ENCODE measurements at regions not wholly inside any gene's neighbourhood (a gene's known extent, or its start where the extent isn't known, plus 50 kb on each side); places are given as distances from the start of the nearest gene placed in this dataset.

DNA sequence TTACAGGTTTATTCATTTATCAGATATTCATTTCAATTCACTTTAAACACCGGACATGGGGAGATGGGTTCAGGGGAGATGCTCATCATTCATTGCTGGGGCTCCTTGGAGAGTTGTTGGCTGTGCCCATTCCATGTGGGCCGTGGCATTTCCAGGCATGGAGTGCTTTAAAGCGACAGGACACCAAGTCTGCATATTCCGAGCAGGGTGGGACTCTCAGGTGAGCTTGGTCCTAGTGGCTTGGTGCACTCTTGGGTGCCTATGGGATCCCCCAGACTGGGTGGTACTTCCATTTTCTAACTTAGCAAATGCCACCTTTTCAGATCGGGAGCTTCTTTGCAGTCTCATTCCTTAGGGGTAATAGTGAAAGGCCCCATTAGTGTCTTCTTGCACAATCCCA lies 619.5 kb upstream of the CADM1 start:
- TF ChIP-seq POLR2AphosphoS5 (IDR thresholded peaks at IDR 0.05; ENCODE audit: low read depth) (no peak), EZH2 (IDR thresholded peaks at IDR 0.05; ENCODE audit: low read depth, unreplicated experiment) (no peak), EZH2phosphoT487 (IDR thresholded peaks at IDR 0.05; ENCODE audit: unreplicated experiment) (no peak), CREB1 (CRISPR knock-in tag; IDR thresholded peaks at IDR 0.05; ENCODE audit: low read depth) (no peak), JUNB (IDR thresholded peaks at IDR 0.05; ENCODE audit: unreplicated experiment) (no peak), ZNF331 (CRISPR knock-in tag; IDR thresholded peaks at IDR 0.05; ENCODE audit: low read depth) (no peak), NANOG (IDR thresholded peaks at IDR 0.05; ENCODE audit: borderline replicate concordance) (no peak)
- TF ChIP-seq, protein P1, sequence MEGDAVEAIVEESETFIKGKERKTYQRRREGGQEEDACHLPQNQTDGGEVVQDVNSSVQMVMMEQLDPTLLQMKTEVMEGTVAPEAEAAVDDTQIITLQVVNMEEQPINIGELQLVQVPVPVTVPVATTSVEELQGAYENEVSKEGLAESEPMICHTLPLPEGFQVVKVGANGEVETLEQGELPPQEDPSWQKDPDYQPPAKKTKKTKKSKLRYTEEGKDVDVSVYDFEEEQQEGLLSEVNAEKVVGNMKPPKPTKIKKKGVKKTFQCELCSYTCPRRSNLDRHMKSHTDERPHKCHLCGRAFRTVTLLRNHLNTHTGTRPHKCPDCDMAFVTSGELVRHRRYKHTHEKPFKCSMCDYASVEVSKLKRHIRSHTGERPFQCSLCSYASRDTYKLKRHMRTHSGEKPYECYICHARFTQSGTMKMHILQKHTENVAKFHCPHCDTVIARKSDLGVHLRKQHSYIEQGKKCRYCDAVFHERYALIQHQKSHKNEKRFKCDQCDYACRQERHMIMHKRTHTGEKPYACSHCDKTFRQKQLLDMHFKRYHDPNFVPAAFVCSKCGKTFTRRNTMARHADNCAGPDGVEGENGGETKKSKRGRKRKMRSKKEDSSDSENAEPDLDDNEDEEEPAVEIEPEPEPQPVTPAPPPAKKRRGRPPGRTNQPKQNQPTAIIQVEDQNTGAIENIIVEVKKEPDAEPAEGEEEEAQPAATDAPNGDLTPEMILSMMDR (conservative IDR thresholded peaks at IDR 0.05; ENCODE audit: low read depth in 2 of 2) = no peak
- TF ChIP-seq, protein P2, sequence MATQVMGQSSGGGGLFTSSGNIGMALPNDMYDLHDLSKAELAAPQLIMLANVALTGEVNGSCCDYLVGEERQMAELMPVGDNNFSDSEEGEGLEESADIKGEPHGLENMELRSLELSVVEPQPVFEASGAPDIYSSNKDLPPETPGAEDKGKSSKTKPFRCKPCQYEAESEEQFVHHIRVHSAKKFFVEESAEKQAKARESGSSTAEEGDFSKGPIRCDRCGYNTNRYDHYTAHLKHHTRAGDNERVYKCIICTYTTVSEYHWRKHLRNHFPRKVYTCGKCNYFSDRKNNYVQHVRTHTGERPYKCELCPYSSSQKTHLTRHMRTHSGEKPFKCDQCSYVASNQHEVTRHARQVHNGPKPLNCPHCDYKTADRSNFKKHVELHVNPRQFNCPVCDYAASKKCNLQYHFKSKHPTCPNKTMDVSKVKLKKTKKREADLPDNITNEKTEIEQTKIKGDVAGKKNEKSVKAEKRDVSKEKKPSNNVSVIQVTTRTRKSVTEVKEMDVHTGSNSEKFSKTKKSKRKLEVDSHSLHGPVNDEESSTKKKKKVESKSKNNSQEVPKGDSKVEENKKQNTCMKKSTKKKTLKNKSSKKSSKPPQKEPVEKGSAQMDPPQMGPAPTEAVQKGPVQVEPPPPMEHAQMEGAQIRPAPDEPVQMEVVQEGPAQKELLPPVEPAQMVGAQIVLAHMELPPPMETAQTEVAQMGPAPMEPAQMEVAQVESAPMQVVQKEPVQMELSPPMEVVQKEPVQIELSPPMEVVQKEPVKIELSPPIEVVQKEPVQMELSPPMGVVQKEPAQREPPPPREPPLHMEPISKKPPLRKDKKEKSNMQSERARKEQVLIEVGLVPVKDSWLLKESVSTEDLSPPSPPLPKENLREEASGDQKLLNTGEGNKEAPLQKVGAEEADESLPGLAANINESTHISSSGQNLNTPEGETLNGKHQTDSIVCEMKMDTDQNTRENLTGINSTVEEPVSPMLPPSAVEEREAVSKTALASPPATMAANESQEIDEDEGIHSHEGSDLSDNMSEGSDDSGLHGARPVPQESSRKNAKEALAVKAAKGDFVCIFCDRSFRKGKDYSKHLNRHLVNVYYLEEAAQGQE (IDR thresholded peaks at IDR 0.05; ENCODE audit: unreplicated experiment) = no peak
- TF ChIP-seq, protein P3, sequence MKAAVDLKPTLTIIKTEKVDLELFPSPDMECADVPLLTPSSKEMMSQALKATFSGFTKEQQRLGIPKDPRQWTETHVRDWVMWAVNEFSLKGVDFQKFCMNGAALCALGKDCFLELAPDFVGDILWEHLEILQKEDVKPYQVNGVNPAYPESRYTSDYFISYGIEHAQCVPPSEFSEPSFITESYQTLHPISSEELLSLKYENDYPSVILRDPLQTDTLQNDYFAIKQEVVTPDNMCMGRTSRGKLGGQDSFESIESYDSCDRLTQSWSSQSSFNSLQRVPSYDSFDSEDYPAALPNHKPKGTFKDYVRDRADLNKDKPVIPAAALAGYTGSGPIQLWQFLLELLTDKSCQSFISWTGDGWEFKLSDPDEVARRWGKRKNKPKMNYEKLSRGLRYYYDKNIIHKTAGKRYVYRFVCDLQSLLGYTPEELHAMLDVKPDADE (IDR thresholded peaks at IDR 0.05) = no peak
- TF ChIP-seq, protein P4, sequence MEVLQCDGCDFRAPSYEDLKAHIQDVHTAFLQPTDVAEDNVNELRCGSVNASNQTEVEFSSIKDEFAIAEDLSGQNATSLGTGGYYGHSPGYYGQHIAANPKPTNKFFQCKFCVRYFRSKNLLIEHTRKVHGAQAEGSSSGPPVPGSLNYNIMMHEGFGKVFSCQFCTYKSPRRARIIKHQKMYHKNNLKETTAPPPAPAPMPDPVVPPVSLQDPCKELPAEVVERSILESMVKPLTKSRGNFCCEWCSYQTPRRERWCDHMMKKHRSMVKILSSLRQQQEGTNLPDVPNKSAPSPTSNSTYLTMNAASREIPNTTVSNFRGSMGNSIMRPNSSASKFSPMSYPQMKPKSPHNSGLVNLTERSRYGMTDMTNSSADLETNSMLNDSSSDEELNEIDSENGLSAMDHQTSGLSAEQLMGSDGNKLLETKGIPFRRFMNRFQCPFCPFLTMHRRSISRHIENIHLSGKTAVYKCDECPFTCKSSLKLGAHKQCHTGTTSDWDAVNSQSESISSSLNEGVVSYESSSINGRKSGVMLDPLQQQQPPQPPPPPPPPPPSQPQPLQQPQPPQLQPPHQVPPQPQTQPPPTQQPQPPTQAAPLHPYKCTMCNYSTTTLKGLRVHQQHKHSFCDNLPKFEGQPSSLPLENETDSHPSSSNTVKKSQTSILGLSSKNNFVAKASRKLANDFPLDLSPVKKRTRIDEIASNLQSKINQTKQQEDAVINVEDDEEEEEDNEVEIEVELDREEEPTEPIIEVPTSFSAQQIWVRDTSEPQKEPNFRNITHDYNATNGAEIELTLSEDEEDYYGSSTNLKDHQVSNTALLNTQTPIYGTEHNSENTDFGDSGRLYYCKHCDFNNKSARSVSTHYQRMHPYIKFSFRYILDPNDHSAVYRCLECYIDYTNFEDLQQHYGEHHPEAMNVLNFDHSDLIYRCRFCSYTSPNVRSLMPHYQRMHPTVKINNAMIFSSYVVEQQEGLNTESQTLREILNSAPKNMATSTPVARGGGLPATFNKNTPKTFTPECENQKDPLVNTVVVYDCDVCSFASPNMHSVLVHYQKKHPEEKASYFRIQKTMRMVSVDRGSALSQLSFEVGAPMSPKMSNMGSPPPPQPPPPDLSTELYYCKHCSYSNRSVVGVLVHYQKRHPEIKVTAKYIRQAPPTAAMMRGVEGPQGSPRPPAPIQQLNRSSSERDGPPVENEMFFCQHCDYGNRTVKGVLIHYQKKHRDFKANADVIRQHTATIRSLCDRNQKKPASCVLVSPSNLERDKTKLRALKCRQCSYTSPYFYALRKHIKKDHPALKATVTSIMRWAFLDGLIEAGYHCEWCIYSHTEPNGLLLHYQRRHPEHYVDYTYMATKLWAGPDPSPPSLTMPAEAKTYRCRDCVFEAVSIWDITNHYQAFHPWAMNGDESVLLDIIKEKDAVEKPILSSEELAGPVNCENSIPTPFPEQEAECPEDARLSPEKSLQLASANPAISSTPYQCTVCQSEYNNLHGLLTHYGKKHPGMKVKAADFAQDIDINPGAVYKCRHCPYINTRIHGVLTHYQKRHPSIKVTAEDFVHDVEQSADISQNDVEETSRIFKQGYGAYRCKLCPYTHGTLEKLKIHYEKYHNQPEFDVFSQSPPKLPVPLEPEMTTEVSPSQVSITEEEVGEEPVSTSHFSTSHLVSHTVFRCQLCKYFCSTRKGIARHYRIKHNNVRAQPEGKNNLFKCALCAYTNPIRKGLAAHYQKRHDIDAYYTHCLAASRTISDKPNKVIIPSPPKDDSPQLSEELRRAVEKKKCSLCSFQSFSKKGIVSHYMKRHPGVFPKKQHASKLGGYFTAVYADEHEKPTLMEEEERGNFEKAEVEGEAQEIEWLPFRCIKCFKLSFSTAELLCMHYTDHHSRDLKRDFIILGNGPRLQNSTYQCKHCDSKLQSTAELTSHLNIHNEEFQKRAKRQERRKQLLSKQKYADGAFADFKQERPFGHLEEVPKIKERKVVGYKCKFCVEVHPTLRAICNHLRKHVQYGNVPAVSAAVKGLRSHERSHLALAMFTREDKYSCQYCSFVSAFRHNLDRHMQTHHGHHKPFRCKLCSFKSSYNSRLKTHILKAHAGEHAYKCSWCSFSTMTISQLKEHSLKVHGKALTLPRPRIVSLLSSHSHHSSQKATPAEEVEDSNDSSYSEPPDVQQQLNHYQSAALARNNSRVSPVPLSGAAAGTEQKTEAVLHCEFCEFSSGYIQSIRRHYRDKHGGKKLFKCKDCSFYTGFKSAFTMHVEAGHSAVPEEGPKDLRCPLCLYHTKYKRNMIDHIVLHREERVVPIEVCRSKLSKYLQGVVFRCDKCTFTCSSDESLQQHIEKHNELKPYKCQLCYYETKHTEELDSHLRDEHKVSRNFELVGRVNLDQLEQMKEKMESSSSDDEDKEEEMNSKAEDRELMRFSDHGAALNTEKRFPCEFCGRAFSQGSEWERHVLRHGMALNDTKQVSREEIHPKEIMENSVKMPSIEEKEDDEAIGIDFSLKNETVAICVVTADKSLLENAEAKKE (CRISPR knock-in tag; IDR thresholded peaks at IDR 0.05) = no peak
